ENCODE measurements at regions not wholly inside any gene's neighbourhood (a gene's known extent, or its start where the extent isn't known, plus 50 kb on each side); places are given as distances from the start of the nearest gene placed in this dataset.

DNA sequence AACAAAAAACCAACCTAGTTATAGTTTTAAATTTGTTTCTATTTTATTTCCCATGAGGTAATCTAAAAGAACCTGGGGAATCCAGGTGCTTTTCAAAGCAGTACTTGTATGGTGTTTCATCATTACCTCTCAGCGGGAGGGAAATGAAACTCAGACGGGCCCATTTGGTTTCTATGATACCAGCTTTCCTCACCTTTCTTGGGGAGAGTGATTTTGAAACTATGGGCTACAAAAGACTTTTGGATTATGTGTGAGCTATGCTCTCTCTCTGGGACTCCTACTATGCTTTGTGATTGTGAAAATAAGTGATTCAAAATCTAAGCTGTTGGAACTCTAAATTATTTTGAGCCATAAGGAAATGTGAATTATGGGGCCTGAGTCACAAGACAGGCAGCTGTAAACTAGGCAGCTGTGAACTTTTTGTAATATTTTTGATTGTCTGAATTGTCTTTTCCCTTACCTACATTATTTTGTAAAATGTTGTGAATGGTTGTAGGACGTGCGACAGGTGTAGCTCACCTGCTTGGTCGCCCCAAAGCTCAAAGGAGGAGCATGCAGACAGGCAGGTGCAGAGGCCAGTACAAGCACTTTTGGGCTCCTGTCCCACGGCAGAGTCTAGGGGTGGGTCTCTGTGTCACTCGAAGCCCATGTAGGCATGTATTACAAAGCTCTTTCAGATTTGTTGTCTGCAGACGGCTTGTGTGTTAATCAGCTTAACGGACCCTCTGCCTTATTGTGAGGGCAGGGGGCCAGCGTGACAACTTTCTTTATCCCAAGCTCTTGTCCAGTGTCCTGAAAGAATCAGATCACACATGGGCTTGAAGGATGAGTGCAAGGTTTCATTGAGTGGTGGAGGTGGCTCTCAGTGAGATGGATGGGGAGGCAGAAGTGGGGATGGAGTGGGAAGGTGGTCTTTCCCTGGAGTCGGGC lies 64.8 kb upstream of the BACH1 start:
- H3K9me3 ChIP-seq: no peaks in the 10 kb centered on the region
- H3K27ac ChIP-seq: no peak overlapping the region
- H3K27me3 ChIP-seq: no peaks in the 10 kb centered on the region
- no peak for DNase-seq
- TF ChIP-seq, protein P1, sequence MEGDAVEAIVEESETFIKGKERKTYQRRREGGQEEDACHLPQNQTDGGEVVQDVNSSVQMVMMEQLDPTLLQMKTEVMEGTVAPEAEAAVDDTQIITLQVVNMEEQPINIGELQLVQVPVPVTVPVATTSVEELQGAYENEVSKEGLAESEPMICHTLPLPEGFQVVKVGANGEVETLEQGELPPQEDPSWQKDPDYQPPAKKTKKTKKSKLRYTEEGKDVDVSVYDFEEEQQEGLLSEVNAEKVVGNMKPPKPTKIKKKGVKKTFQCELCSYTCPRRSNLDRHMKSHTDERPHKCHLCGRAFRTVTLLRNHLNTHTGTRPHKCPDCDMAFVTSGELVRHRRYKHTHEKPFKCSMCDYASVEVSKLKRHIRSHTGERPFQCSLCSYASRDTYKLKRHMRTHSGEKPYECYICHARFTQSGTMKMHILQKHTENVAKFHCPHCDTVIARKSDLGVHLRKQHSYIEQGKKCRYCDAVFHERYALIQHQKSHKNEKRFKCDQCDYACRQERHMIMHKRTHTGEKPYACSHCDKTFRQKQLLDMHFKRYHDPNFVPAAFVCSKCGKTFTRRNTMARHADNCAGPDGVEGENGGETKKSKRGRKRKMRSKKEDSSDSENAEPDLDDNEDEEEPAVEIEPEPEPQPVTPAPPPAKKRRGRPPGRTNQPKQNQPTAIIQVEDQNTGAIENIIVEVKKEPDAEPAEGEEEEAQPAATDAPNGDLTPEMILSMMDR (IDR thresholded peaks at IDR 0.05): no peak
- TF ChIP-seq POLR2A (IDR thresholded peaks at IDR 0.05): no peak
- peaks cover 0 to 6% (median 0%) of the 10 kb centered on the region in 4 donors for H3K4me1 ChIP-seq
- no peak overlapping the region for H3K4me3 ChIP-seq
- no peaks in the 10 kb centered on the region for H3K36me3 ChIP-seq

DNA sequence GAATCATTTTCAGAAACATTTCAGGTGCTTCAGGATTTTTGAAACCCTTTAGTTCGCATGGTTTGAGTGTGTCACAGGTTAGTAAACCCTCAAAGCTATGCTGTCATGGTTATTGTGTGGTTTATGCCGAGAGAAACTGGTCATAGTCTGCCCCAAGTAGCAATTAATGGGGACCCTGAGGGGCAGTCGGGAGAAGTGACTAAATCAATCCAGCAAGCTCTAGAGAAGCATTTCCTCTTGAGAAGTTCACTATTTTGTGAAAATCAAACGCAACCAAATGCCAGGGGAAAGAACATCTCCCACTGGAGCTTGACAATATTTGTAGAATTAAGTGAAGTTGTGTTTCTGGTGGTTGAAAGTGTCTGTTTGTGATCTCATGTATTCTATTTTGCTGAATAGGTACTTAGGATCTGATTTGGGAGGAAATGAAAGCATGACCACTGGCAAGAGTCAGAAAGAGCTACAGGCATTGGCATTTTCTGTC lies 63.0 kb upstream of the BACH1 start:
- no peaks in the 10 kb centered on the region for H3K9me3 ChIP-seq
- no peak overlapping the region for H3K4me3 ChIP-seq
- DNase-seq: no peak
- TF ChIP-seq POLR2A (IDR thresholded peaks at IDR 0.05): no peak
- TF ChIP-seq, protein P1 (IDR thresholded peaks at IDR 0.05): no peak
- H3K27ac ChIP-seq: no peak overlapping the region
- peaks cover 0 to 6% (median 0%) of the 10 kb centered on the region in 4 donors for H3K4me1 ChIP-seq
- H3K36me3 ChIP-seq: no peaks in the 10 kb centered on the region
- H3K27me3 ChIP-seq: no peaks in the 10 kb centered on the region

DNA sequence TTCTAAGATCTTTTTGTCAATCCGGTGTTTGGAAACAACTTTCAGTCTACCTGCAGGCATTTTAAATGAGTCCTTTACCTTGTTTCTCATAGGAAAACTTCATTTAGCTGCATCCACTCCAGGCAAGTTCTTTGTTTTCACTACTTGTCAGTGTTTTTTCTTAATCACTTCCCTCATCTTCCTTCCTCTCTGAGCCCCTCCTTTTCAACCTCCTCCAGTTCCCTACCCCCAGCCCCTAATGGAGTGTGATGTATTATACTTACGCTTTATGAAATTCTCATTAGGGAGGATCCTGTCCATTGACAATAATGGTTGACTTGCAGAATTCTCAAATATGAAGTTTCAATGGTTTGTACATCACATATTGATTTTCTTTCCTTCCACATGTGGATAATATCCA lies 62.5 kb upstream of the BACH1 start:
- H3K27ac ChIP-seq: no peak overlapping the region
- no peak for TF ChIP-seq POLR2A (IDR thresholded peaks at IDR 0.05)
- TF ChIP-seq, protein P1 (IDR thresholded peaks at IDR 0.05): no peak

DNA sequence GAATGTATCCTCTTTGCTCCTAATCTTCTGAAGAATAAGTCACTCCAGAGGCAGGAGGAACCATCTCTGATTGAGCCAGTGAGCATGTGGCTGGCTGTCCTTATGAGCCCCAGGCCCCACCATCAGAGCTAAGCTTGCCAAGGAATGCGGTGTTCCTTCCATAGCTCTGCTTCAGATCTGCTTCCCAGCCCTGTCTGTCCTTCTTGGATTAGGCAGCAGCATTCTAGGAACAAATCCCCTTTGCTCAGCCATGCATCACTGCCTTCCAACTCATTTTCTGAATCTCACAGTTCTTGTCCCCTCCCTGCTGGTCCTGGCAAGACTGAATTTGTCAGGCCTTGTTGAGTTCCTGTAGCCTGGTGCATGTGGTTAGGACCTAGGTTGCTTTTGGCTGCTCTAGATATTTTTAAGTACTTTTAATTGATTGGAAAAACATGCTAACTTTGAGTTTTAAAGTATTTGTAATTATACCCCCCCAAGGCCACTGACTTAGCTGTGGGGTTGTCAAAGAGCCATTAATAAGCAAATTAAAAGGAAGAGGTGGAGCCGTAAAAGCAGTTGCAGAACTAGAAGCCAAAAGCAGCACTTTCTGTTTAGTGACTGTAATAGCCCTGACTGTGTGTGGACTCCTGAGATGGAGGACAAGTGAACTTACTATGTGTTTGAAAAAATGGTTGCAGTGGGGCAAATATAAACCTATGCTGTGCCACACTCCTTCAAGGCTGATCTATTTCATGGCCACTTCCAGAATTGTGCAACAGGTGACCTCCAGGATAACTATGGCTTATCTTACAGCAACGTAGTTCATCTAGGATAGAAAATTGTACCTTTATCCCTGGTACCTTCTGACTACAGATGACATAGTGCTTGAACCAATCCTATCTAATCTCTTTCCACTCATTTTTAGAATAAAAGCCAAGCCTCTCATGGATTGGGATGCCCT lies 61.3 kb upstream of the BACH1 start:
- no peaks in the 10 kb centered on the region for H3K9me3 ChIP-seq
- H3K27me3 ChIP-seq: no peaks in the 10 kb centered on the region
- H3K4me1 ChIP-seq: peaks cover 0 to 6% (median 0%) of the 10 kb centered on the region in 4 donors
- no peak overlapping the region for H3K4me3 ChIP-seq
- DNase-seq: no peak
- peak overlapping the region in 1 of 4 donors; percentile 22 for H3K27ac ChIP-seq
- no peak for TF ChIP-seq POLR2A (IDR thresholded peaks at IDR 0.05)
- TF ChIP-seq, protein P1 (IDR thresholded peaks at IDR 0.05): no peak
- no peaks in the 10 kb centered on the region for H3K36me3 ChIP-seq

More for the DNA sequence above, 62.5 kb upstream of the BACH1 start:
- no peak for DNase-seq
- H3K27me3 ChIP-seq: no peaks in the 10 kb centered on the region
- H3K9me3 ChIP-seq: no peaks in the 10 kb centered on the region
- peaks cover 0 to 6% (median 0%) of the 10 kb centered on the region in 4 donors for H3K4me1 ChIP-seq
- H3K36me3 ChIP-seq: no peaks in the 10 kb centered on the region
- H3K4me3 ChIP-seq: no peak overlapping the region

Data from Peyer's patch (tissue), 4 donors.